ENCODE measurements at regions not wholly inside any gene's neighbourhood (a gene's known extent, or its start where the extent isn't known, plus 50 kb on each side); places are given as distances from the start of the nearest gene placed in this dataset.

DNA sequence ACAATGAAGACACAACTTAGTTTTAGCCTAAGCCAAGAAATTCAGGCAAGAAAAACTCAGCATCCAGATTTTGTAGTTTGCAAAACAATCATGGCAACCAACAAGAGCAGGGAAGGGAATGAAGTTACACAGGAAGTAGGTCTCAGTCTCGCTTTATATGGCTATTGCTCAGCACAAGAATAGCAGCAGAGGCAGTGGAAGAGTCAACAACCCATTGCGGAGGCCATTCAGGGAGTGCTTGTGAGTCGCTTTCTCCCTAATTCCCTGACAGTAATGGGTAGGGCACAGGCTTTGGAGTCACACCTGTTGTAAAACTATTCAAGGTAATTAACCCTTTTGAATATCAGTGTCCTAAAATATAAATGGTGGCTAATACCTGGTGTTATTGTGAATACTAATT lies 238.5 kb downstream of the HDGFL1 start:
- no peak for DNase-seq (ENCODE audit: extremely low spot score, unreplicated experiment)
- TF ChIP-seq, protein P1, sequence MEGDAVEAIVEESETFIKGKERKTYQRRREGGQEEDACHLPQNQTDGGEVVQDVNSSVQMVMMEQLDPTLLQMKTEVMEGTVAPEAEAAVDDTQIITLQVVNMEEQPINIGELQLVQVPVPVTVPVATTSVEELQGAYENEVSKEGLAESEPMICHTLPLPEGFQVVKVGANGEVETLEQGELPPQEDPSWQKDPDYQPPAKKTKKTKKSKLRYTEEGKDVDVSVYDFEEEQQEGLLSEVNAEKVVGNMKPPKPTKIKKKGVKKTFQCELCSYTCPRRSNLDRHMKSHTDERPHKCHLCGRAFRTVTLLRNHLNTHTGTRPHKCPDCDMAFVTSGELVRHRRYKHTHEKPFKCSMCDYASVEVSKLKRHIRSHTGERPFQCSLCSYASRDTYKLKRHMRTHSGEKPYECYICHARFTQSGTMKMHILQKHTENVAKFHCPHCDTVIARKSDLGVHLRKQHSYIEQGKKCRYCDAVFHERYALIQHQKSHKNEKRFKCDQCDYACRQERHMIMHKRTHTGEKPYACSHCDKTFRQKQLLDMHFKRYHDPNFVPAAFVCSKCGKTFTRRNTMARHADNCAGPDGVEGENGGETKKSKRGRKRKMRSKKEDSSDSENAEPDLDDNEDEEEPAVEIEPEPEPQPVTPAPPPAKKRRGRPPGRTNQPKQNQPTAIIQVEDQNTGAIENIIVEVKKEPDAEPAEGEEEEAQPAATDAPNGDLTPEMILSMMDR (conservative IDR thresholded peaks at IDR 0.05): no peak
- Mint-ChIP-seq H3K27ac (no peak overlapping the region), H3K4me3 (no peak overlapping the region), H3K27me3 (no peaks in the 10 kb centered on the region), H3K4me1 (ENCODE audit: unreplicated experiment) (no peaks in the 10 kb centered on the region), H3K9me3 (peaks cover 5% of the 10 kb centered on the region), H3K36me3 (no peaks in the 10 kb centered on the region)

DNA sequence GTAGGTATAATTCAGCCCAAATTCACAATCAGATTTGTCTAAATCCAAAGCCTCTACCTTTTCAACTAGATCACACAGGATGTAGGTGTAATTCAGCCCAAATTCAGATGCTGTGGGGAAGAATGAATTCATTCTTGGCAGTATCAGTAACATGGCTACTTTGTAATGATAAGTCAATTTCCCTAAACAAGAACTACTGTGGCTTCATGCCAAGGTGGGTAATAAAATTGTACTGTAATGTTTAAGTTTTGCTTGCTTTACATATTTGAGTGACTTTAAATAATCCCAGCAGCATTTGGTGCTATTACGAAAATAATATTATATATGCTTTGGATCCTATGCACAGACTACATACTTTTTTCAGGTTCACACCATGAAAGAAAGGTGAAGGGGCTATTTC lies 239.1 kb downstream of the HDGFL1 start:
- Mint-ChIP-seq H3K4me1 (ENCODE audit: unreplicated experiment) (no peaks in the 10 kb centered on the region), H3K36me3 (no peaks in the 10 kb centered on the region), H3K27ac (no peak overlapping the region), H3K9me3 (peaks cover 9% of the 10 kb centered on the region), H3K4me3 (no peak overlapping the region), H3K27me3 (no peaks in the 10 kb centered on the region)
- no peak for DNase-seq (ENCODE audit: extremely low spot score, unreplicated experiment)
- TF ChIP-seq, protein P1 (conservative IDR thresholded peaks at IDR 0.05): no peak

DNA sequence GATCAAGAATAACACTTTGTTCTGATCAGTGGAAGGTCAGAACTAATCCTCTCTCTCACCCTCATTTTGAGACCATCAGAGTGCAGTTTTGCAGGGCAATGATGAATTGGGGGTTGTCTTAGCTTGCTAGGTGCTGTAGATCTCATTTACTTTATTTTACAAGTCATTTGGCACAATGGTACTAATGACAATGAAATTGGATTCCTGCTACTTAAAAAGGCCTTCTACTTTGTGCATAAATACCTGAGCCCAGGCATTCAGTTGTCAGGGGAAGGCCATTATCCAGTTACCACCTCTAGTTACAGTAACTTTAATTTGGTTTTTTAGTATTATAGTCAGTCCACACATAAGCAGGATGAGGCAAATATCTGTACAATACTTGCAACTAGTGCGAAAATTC lies 240.0 kb downstream of the HDGFL1 start:
- Mint-ChIP-seq H3K4me1 (ENCODE audit: unreplicated experiment) (no peaks in the 10 kb centered on the region), H3K4me3 (no peak overlapping the region), H3K9me3 (peaks cover 10% of the 10 kb centered on the region), H3K27ac (no peak overlapping the region), H3K36me3 (no peaks in the 10 kb centered on the region), H3K27me3 (no peaks in the 10 kb centered on the region)
- TF ChIP-seq, protein P1 (conservative IDR thresholded peaks at IDR 0.05): no peak
- DNase-seq (ENCODE audit: extremely low spot score, unreplicated experiment): no peak

DNA sequence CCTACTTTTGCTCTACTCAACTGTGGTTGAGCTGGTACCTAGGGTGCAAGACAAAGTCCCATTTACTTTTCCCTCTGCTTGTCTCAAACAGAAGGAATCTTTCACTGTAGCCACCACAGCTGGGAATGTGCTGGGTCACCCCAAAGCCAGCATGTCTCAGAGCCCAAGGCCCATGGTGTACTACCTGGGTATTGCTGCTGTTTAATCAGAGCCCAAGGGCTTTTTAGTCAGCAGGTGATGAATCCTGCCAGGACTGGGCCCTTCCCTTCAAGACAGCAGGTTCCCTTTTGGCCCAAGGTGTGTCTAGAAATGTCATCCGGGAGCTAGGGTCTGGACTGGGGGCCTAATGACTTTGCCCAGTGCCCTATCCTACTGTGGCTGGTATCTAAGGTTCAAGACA lies 249.8 kb downstream of the HDGFL1 start:
- no peak overlapping the region for H3K4me3 Mint-ChIP-seq
- no peaks in the 10 kb centered on the region for H3K9me3 Mint-ChIP-seq
- TF ChIP-seq, protein P1 (conservative IDR thresholded peaks at IDR 0.05): no peak
- DNase-seq (ENCODE audit: extremely low spot score, unreplicated experiment): no peak
- no peaks in the 10 kb centered on the region for H3K27me3 Mint-ChIP-seq
- H3K4me1 Mint-ChIP-seq (ENCODE audit: unreplicated experiment): no peaks in the 10 kb centered on the region
- no peak overlapping the region for H3K27ac Mint-ChIP-seq
- H3K36me3 Mint-ChIP-seq: no peaks in the 10 kb centered on the region

DNA sequence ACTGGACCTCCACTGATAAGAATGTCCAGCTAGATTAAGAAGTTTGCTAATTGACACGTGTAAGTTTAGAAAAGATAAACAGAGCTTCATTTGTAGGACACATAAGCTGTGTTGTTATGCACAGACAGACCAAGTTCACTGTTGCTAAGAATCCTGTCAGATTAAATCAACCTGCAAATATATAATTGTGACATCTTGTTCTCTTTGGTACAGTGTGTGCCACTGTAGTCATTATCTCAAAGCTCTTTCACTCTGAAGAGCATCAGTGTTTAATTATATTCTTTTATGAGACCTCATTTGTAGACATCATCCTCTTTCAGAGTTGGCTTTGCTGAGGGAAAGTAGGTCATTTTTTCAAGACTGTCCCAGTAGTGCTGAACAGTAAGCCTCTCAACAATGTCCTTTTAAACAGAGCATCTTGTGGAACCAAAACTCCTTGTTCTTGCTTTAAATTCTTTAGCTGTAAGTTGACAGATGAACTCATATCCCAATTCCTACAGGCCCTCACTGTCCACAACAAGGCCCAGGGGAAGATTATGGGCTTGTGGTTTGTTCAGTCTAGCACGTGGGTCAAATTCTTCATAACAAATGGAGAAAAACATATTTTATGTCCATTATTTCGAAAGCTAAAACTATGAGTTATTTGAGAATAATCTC lies 252.4 kb downstream of the HDGFL1 start:
- Mint-ChIP-seq H3K4me3 (no peak overlapping the region), H3K4me1 (ENCODE audit: unreplicated experiment) (peaks cover 5% of the 10 kb centered on the region), H3K36me3 (no peaks in the 10 kb centered on the region), H3K9me3 (no peaks in the 10 kb centered on the region), H3K27me3 (no peaks in the 10 kb centered on the region), H3K27ac (no peak overlapping the region)
- TF ChIP-seq, protein P1 (conservative IDR thresholded peaks at IDR 0.05): no peak
- no peak for DNase-seq (ENCODE audit: extremely low spot score, unreplicated experiment)

DNA sequence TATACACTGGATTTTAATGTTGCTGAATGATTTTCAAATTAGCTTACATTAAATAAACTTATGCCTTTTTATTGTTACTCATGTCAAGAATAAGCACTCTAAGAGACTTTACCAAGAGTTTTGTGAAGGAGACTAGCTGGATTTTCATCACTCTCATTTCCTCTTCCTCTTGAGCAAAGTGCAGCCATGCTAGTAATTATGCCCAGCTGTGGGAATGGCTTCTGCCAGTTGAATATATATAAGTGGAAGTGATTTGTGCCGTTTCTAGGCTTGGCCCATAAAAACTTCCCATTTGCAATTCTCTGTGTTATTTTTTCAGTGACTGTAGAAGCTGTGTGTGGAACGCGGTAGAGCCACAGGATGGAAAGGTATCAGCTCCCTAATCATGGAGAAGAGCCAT lies 255.8 kb downstream of the HDGFL1 start:
- Mint-ChIP-seq H3K27me3 (no peaks in the 10 kb centered on the region), H3K27ac (no peak overlapping the region), H3K36me3 (no peaks in the 10 kb centered on the region), H3K9me3 (no peaks in the 10 kb centered on the region), H3K4me3 (no peak overlapping the region), H3K4me1 (ENCODE audit: unreplicated experiment) (peaks cover 25% of the 10 kb centered on the region)
- TF ChIP-seq, protein P1 (conservative IDR thresholded peaks at IDR 0.05): no peak
- no peak for DNase-seq (ENCODE audit: extremely low spot score, unreplicated experiment)

Measured in type B pancreatic cell (in vitro differentiated cells).